Neuron (in vitro differentiated cells): ENCODE measurements at regions not wholly inside any gene's neighbourhood (a gene's known extent, or its start where the extent isn't known, plus 50 kb on each side); places are given as distances from the start of the nearest gene placed in this dataset.

Source experiments
- H2AFZ ChIP-seq: one replicate; pipeline ENCODE4 v1.6.1; 2013; ENCODE audit warnings: low read depth, mild to moderate bottlenecking, inconsistent platforms, low read length, moderate library complexity
- H3K27me3 ChIP-seq: one replicate; pipeline ENCODE4 v1.6.1; 2013; ENCODE audit warnings: low read length; ENCODE audit not compliant: insufficient read depth
- H3K36me3 ChIP-seq: one replicate; pipeline ENCODE4 v1.6.1; 2013; ENCODE audit warnings: low read length; ENCODE audit not compliant: insufficient read depth
- H3K4me1 ChIP-seq: one replicate; pipeline ENCODE4 v1.6.1; 2013; ENCODE audit warnings: low read length; ENCODE audit not compliant: insufficient read depth
- H3K4me3 ChIP-seq: 2 replicates; pipeline ENCODE4 v1.5.1; 2013; ENCODE audit warnings: mild to moderate bottlenecking, low read length, moderate library complexity
- H3K9me3 ChIP-seq: one replicate; pipeline ENCODE4 v1.6.1; 2013; ENCODE audit warnings: low read length

GRCh38 chr20:40168981-40169620, 519.9 kb downstream of the MAFB start:
- Histone ChIP-seq H2AFZ (no peak overlapping the region), H3K27me3 (no peaks in the 10 kb centered on the region), H3K9me3 (no peaks in the 10 kb centered on the region), H3K4me3 (no peak overlapping the region), H3K36me3 (no peaks in the 10 kb centered on the region), H3K4me1 (no peaks in the 10 kb centered on the region)

GRCh38 chr20:40161391-40161790, 527.6 kb downstream of the MAFB start:
- Histone ChIP-seq H2AFZ (no peak overlapping the region), H3K27me3 (no peaks in the 10 kb centered on the region), H3K36me3 (no peaks in the 10 kb centered on the region), H3K4me3 (no peak overlapping the region), H3K9me3 (no peaks in the 10 kb centered on the region), H3K4me1 (no peaks in the 10 kb centered on the region)

DNA sequence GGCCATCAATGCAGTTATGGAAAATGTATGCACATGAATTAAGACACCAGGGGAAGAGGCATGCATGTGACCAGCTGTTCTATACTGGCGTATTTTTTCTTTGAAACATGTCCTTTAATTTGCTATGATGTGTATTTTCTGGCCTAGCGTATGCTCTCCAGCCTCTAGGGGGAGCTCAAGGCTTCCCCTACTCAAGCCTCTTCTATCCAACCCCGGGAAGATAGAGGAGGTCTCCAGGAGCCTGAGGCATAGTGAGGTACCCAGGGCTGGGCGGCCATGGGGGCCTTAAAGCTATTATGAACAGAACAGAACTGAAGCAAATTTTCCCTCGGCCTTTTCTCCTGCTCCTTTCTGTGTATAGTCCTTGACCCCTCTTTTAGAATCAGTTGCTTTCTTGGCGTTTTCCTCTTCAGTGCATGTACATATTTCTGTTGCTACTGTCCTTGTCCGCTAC, 528.9 kb downstream of the MAFB start:
- H3K4me1 ChIP-seq: no peaks in the 10 kb centered on the region
- no peaks in the 10 kb centered on the region for H3K27me3 ChIP-seq
- no peak overlapping the region for H2AFZ ChIP-seq
- H3K36me3 ChIP-seq: no peaks in the 10 kb centered on the region
- H3K9me3 ChIP-seq: no peaks in the 10 kb centered on the region
- H3K4me3 ChIP-seq: no peak overlapping the region

- no peak overlapping the region for H2AFZ ChIP-seq
- H3K4me1 ChIP-seq: no peaks in the 10 kb centered on the region
- H3K36me3 ChIP-seq: no peaks in the 10 kb centered on the region
- H3K4me3 ChIP-seq: no peak overlapping the region
- no peaks in the 10 kb centered on the region for H3K9me3 ChIP-seq
- no peaks in the 10 kb centered on the region for H3K27me3 ChIP-seq
These were observed 529.8 kb downstream of the MAFB start for GRCh38 chr20:40159276-40159675.

DNA sequence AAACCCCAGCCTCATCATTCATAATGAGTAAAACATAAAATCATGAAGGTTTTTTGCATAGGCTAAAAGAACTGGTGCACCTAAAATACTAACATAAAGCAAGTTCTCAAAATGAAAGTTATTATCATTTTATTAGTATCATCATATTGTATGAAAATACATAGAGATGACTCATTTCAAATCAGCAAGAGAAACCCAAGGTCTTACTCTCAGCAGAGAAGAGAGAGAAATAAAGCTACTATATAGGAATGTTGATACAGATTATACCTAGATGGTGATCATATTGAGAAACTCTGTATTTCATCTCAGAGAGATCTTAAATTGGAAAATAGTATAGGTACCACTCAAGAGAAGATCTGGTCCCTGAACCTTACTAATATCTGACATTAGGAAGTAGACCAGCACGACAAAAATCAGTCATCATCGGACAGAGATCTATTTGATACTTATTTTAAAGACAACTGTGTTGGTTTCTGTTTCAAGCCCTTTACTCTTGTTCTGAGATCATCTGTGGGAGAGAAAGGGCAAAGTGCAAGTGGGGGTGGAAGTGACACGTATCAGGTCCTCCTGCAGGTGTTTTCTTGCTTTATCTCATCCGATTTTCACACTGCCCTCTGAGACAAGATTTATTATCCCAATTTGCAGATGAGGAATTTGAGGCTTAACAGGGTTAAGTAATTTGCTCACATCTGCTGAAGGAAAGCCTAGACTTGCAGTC, 532.3 kb downstream of the MAFB start:
- no peak overlapping the region for H2AFZ ChIP-seq
- no peak overlapping the region for H3K4me3 ChIP-seq
- no peaks in the 10 kb centered on the region for H3K4me1 ChIP-seq
- no peaks in the 10 kb centered on the region for H3K36me3 ChIP-seq
- no peaks in the 10 kb centered on the region for H3K9me3 ChIP-seq
- no peaks in the 10 kb centered on the region for H3K27me3 ChIP-seq

DNA sequence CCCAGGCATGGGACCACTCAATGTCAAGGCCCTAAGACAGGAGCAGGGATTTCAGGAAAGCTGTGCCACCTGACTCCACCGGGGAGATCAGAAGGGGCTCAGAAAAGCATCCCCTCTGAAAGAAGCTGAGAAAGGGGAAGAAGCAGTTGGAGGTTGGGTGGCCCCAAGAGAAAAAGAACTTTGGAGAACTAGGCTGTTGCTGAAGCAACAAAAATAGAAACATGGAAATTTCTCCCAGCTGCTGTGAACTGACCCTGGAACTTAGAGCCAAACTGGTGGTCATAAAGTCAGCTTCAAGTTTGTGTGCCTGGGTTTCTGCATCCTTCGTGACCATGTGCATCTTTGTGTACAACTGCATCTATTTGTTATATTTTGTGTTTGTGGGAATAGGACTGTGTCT, 534.5 kb downstream of the MAFB start:
- H3K4me1 ChIP-seq: no peaks in the 10 kb centered on the region
- no peak overlapping the region for H2AFZ ChIP-seq
- no peaks in the 10 kb centered on the region for H3K36me3 ChIP-seq
- no peaks in the 10 kb centered on the region for H3K27me3 ChIP-seq
- no peak overlapping the region for H3K4me3 ChIP-seq
- H3K9me3 ChIP-seq: no peaks in the 10 kb centered on the region

- Histone ChIP-seq H2AFZ (no peak overlapping the region), H3K27me3 (no peaks in the 10 kb centered on the region), H3K4me3 (no peak overlapping the region), H3K4me1 (no peaks in the 10 kb centered on the region), H3K9me3 (no peaks in the 10 kb centered on the region), H3K36me3 (no peaks in the 10 kb centered on the region)
These were observed 540.1 kb downstream of the MAFB start for GRCh38 chr20:40148886-40149285.

DNA sequence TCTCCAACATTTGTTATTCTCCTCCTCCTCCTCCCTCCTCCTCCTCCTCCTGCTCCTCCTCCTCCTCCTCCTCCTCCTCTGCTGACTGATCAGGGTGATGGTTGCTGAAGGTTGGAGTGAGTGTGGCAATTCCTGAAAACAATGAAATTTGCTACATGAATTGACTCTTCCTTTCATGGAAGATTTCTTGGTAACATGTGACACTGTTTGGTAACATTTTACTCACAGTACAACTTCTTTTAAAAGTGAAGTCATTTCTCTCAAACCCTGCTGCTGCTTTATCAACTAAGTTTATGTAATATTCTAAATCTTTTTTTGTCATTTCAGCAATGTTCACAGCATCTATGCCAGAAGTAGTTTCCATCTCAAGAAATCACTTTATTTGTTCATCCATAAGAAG, 543.0 kb downstream of the MAFB start:
- H3K4me3 ChIP-seq: no peak overlapping the region
- H3K9me3 ChIP-seq: no peaks in the 10 kb centered on the region
- H3K27me3 ChIP-seq: no peaks in the 10 kb centered on the region
- H2AFZ ChIP-seq: no peak overlapping the region
- no peaks in the 10 kb centered on the region for H3K36me3 ChIP-seq
- H3K4me1 ChIP-seq: no peaks in the 10 kb centered on the region

DNA sequence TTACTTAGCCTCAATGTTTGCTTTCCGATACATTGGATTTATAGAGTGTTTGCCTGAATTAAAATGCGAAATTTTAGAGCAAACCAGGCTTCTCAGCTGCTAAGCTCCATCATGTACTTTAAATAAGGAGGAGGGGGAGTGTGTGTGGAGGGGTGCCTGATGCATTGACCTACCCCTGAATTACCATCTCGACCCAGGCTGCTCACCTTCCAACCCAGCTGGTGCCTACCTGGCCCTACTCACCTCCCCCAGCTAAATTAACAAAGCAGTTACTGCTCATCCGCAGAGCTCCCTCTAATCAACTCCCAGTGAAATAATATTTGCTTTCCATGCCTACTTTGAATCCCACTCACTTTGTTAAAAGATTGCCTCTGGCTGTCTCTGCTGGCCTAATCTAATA, 544.5 kb downstream of the MAFB start:
- H3K4me1 ChIP-seq: no peaks in the 10 kb centered on the region
- H2AFZ ChIP-seq: no peak overlapping the region
- H3K27me3 ChIP-seq: no peaks in the 10 kb centered on the region
- H3K36me3 ChIP-seq: no peaks in the 10 kb centered on the region
- H3K9me3 ChIP-seq: no peaks in the 10 kb centered on the region
- H3K4me3 ChIP-seq: no peak overlapping the region

- H3K27me3 ChIP-seq: no peaks in the 10 kb centered on the region
- H3K9me3 ChIP-seq: no peaks in the 10 kb centered on the region
- H3K36me3 ChIP-seq: no peaks in the 10 kb centered on the region
- no peak overlapping the region for H2AFZ ChIP-seq
- no peaks in the 10 kb centered on the region for H3K4me1 ChIP-seq
- H3K4me3 ChIP-seq: no peak overlapping the region
These were observed 554.9 kb downstream of the MAFB start for GRCh38 chr20:40134176-40134575.

DNA sequence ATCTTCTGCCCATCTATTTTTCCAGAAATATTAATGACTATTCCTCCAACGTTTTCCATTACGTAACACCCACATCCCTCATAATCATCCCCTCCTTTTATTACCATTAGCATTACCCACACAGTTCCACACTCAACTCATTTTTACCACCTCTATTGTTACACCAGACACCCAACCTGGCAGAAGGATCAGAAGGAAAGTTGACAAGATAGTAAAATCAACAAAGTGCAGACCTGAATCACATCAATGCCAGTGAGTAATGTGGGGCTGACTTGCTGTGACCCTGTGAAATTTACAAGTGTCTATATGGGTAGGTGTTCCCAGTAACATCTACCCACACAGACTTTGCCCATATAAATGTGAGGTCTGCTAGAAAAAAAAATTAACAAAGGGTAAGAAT, 568.2 kb downstream of the MAFB start:
- H3K36me3 ChIP-seq: no peaks in the 10 kb centered on the region
- no peaks in the 10 kb centered on the region for H3K9me3 ChIP-seq
- H3K4me1 ChIP-seq: no peaks in the 10 kb centered on the region
- no peak overlapping the region for H2AFZ ChIP-seq
- H3K27me3 ChIP-seq: no peaks in the 10 kb centered on the region
- no peak overlapping the region for H3K4me3 ChIP-seq

DNA sequence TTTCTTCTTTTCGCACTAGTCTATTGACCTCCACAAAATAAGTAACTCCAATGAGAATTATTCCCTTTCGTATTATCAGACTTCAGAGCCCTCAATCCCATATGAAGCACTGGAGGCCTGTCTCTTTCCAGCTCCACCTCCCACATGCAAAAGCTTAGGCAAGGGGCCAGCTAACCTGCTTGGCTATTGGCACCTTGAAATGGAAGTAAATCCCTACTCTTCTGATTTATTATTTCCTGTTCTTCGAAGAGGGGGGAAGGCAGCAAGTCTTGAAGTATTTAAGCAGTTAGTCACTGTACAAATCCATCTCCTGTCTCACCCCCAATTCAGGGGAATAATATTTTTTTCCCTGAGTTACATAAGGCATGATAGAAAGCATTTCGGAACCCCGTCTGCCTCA, 577.8 kb downstream of the MAFB start:
- no peaks in the 10 kb centered on the region for H3K4me1 ChIP-seq
- no peaks in the 10 kb centered on the region for H3K27me3 ChIP-seq
- no peak overlapping the region for H2AFZ ChIP-seq
- H3K9me3 ChIP-seq: no peaks in the 10 kb centered on the region
- H3K4me3 ChIP-seq: no peak overlapping the region
- no peaks in the 10 kb centered on the region for H3K36me3 ChIP-seq

DNA sequence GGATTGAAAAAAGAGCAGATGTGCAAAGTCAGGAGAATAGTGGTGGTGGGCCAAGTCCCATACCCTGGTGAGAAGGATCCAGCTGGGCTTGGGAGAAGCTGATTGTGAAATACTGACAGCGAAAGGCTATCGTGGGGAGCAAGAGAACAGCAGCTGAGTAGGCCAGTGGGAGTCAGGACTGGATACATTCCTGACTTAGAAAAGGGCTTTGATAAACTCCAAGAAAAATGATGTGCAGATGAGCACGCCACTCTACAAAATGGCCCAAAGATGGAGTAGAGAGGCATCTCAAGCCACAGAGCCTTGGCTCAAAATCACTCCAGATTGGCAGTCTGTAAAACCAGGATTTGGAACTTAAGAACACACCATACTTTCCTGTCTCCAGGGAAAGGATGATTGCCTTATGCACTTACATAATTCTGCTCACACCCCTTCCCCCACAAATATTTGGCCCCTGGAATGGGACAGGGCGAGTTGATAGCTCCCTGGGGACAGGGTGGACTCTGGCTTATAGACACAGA, 578.7 kb downstream of the MAFB start:
- H3K4me1 ChIP-seq: no peaks in the 10 kb centered on the region
- no peak overlapping the region for H3K4me3 ChIP-seq
- no peak overlapping the region for H2AFZ ChIP-seq
- no peaks in the 10 kb centered on the region for H3K27me3 ChIP-seq
- no peaks in the 10 kb centered on the region for H3K9me3 ChIP-seq
- no peaks in the 10 kb centered on the region for H3K36me3 ChIP-seq
